OCI-LY7 (cell line): ENCODE measurements at regions not wholly inside any gene's neighbourhood (a gene's known extent, or its start where the extent isn't known, plus 50 kb on each side); places are given as distances from the start of the nearest gene placed in this dataset.

Experiments used
- BruUV-seq: library from RNA; stranded (reverse); fragments of 400-500 nt; replicated peaks from 2 replicates; lab custom pipeline; 2021; lab: Mats Ljungman, UMichigan
- CTCF ChIA-PET: fragments of 300-600 bp; sonication (Branson Sonifier 250); formaldehyde crosslinking; loops from one replicate; lab custom pipeline; 2022; ENCODE audit warnings: antibody characterized with exemption; ENCODE audit not compliant: unreplicated experiment; lab: Charles Lee
- POLR2A ChIA-PET: fragments of 300-600 bp; sonication (Branson Sonifier 250); formaldehyde crosslinking; loops from one replicate; lab custom pipeline; 2022; ENCODE audit warnings: antibody characterized with exemption; lab: Charles Lee
- DNase-seq: peaks from one replicate; pipeline ENCODE4 v3.0.0-alpha.2; 2015; ENCODE audit warnings: low spot score
- H2AFZ ChIP-seq: fragments of 200-600 bp; sonication (generic), shearing (Covaris generic); 2 replicates; pipeline ENCODE4 v1.6.1; 2014; ENCODE audit warnings: mild to moderate bottlenecking, antibody characterized with exemption, low read length, moderate library complexity
- H3K27ac ChIP-seq: fragments of 200-600 bp; sonication (generic); 2 replicates; pipeline ENCODE4 v1.5.1; 2014; ENCODE audit warnings: mixed run types, low read depth, mild to moderate bottlenecking, moderate library complexity, low read length, inconsistent platforms; ENCODE audit not compliant: poor library complexity, severe bottlenecking
- H3K36me3 ChIP-seq: fragments of 200-600 bp; sonication (generic); 2 replicates; pipeline ENCODE4 v1.6.1; 2014; ENCODE audit warnings: mild to moderate bottlenecking, antibody characterized with exemption, low read length, moderate library complexity, mixed read lengths; ENCODE audit not compliant: insufficient read depth
- H3K4me1 ChIP-seq: fragments of 200-600 bp; sonication (generic); 2 replicates; pipeline ENCODE4 v1.5.1; 2014; ENCODE audit warnings: mild to moderate bottlenecking, low read length; ENCODE audit not compliant: insufficient read depth, poor library complexity, severe bottlenecking
- H3K4me2 ChIP-seq: fragments of 200-600 bp; sonication (generic); 2 replicates; pipeline ENCODE4 v1.6.1; 2014; ENCODE audit warnings: mild to moderate bottlenecking, low read length
- H3K4me3 ChIP-seq: fragments of 200-600 bp; sonication (generic); 2 replicates; pipeline ENCODE4 v1.5.1; 2014; ENCODE audit warnings: mild to moderate bottlenecking, low read depth, low read length; ENCODE audit not compliant: poor library complexity, severe bottlenecking
- H3K79me2 ChIP-seq: fragments of 200-600 bp; sonication (generic); 2 replicates; pipeline ENCODE4 v1.6.1; 2016; ENCODE audit warnings: low read depth, mild to moderate bottlenecking, low read length, moderate library complexity, mixed read lengths; ENCODE audit not compliant: insufficient read depth
- H3K9me2 ChIP-seq: fragments of 200-600 bp; sonication (generic); 2 replicates; pipeline ENCODE4 v1.6.1; 2016; ENCODE audit warnings: mild to moderate bottlenecking, low read length, mixed read lengths; ENCODE audit not compliant: insufficient read depth
- H3K9me3 ChIP-seq: fragments of 200-600 bp; sonication (generic); 2 replicates; pipeline ENCODE4 v1.6.1; 2014; ENCODE audit warnings: mild to moderate bottlenecking, mixed run types, low read length, mixed read lengths
- H4K20me1 ChIP-seq: fragments of 200-600 bp; sonication (generic); 2 replicates; pipeline ENCODE4 v1.6.1; 2014; ENCODE audit warnings: mild to moderate bottlenecking, antibody characterized with exemption, low read length, moderate library complexity, mixed read lengths; ENCODE audit not compliant: insufficient read depth
- EZH2phosphoT487 ChIP-seq: fragments of 200-600 bp; sonication (generic); IDR thresholded peaks from 2 replicates; pipeline ENCODE4 v1.6.1; 2018; ENCODE audit warnings: low read depth, borderline replicate concordance, mild to moderate bottlenecking, mixed run types, antibody characterized with exemption, low read length, moderate library complexity, mixed read lengths
- intact Hi-C: fragments of 100-400 bp; cut with micrococcal nuclease; formaldehyde crosslinking; loops from one replicate; pipeline ENCODE4 v1.10.0; 2022; ENCODE audit not compliant: unreplicated experiment
- TF ChIP-seq, protein P1 (sequence below): fragments of 200-600 bp; sonication (generic); conservative IDR thresholded peaks from 2 replicates; pipeline ENCODE4 v1.5.1; 2014; ENCODE audit warnings: mild to moderate bottlenecking, antibody characterized with exemption, low read length, moderate library complexity, mixed read lengths

DNA sequence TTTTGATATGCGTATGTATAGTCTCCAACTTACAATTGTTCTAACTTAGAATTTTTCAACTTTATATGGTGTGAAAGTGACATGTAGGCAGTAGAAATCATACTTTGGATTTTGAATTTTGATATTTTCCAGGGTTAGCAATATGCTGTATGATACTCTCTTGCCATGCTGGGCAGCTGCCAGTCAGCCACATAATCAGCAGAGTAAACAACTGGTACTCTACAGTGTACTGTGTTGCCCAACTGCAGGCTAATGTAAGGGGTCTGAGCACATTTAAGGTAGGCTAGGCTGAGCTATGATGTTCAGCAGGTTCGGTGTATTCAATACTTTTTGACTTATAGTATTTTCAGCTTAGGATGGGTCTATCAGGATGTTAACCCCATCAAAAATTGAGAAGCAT, 52.0 kb upstream of the RYK start:
- no peaks in the 10 kb centered on the region for H3K4me1 ChIP-seq
- H3K4me3 ChIP-seq = no peak overlapping the region
- no peaks in the 10 kb centered on the region for H3K79me2 ChIP-seq
- H3K9me3 ChIP-seq = no peaks in the 10 kb centered on the region
- no peak overlapping the region for H3K27ac ChIP-seq
- ChIA-PET CTCF (interaction anchor here (1.1 kb wide), 1 partner anchor 172 kb away, joined by 4 read pairs; no protein-coding TSS in a partner anchor), POLR2A (interaction anchor here (0.5 kb wide), 1 partner anchor 17 kb away, joined by 3 read pairs; no protein-coding TSS in a partner anchor)
- H2AFZ ChIP-seq = no peak overlapping the region
- H3K36me3 ChIP-seq = no peaks in the 10 kb centered on the region
- DNase-seq = no peak
- H3K9me2 ChIP-seq = no peaks in the 10 kb centered on the region
- intact Hi-C loops = no loop called here
- H4K20me1 ChIP-seq = no peaks in the 10 kb centered on the region
- H3K4me2 ChIP-seq = no peak overlapping the region
- no TSS peak for BruUV-seq
- TF ChIP-seq EZH2phosphoT487 = no peak
- TF ChIP-seq, protein P1, sequence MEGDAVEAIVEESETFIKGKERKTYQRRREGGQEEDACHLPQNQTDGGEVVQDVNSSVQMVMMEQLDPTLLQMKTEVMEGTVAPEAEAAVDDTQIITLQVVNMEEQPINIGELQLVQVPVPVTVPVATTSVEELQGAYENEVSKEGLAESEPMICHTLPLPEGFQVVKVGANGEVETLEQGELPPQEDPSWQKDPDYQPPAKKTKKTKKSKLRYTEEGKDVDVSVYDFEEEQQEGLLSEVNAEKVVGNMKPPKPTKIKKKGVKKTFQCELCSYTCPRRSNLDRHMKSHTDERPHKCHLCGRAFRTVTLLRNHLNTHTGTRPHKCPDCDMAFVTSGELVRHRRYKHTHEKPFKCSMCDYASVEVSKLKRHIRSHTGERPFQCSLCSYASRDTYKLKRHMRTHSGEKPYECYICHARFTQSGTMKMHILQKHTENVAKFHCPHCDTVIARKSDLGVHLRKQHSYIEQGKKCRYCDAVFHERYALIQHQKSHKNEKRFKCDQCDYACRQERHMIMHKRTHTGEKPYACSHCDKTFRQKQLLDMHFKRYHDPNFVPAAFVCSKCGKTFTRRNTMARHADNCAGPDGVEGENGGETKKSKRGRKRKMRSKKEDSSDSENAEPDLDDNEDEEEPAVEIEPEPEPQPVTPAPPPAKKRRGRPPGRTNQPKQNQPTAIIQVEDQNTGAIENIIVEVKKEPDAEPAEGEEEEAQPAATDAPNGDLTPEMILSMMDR = no peak

DNA sequence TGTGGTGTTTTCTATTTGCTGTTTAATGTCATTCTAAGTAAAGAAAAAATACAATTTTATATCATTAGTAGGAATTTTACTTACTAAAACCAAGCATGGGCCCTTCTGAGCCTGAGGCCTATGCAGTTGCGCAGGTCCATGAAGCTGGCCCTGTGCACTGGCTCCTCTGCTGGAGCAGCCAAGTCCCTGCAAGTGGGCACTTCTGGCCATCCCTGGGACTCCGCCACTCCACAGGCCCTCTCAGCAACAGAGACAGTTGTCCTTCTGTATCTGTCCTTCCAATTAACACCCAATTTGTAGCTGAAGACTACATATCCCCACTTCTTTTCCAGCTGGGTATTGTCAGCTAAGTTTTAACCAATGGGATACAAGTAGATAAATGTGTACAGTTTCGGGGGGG, 49.9 kb upstream of the RYK start:
- Histone ChIP-seq H3K9me3 (peaks cover 7% of the 10 kb centered on the region; the same call in 1 of the 2 replicates), H3K4me3 (no peak overlapping the region), H3K4me2 (no peak overlapping the region), H3K4me1 (no peaks in the 10 kb centered on the region), H3K36me3 (no peaks in the 10 kb centered on the region), H3K9me2 (no peaks in the 10 kb centered on the region), H4K20me1 (no peaks in the 10 kb centered on the region), H3K27ac (no peak overlapping the region), H3K79me2 (no peaks in the 10 kb centered on the region), H2AFZ (no peak overlapping the region)
- CTCF ChIA-PET = no interaction called here
- BruUV-seq = no TSS peak
- DNase-seq = no peak
- POLR2A ChIA-PET = interaction anchor here (0.6 kb wide), 1 partner anchor 89 kb away, joined by 3 read pairs; no protein-coding TSS in a partner anchor
- TF ChIP-seq, protein P1 = no peak
- no peak for TF ChIP-seq EZH2phosphoT487
- intact Hi-C loops = no loop called here
